Stomach (tissue), 8 donors: ENCODE measurements at regions not wholly inside any gene's neighbourhood (a gene's known extent, or its start where the extent isn't known, plus 50 kb on each side); places are given as distances from the start of the nearest gene placed in this dataset.

Source experiments
- DNase-seq, 2 donors: peaks; one replicate each; pipeline versions ENCODE4 v3.0.0 to v3.0.0-alpha.2; 2013 to 2019
- H3K27ac ChIP-seq, 5 donors: fragments of 200-600 bp in 4 of 5; sonication (generic) in 4 of 5; one replicate each; pipeline ENCODE4 v1.5.1; 2013 to 2019; ENCODE audit warnings: mild to moderate bottlenecking in 1 of 5, moderate library complexity in 1 of 5
- H3K27me3 ChIP-seq, 3 donors: fragments of 200-600 bp; sonication (generic); one replicate each; pipeline ENCODE4 v1.5.1; 2017 to 2019; ENCODE audit warnings: mixed run types in 1 of 3
- H3K36me3 ChIP-seq, 4 donors: fragments of 200-600 bp; sonication (generic); 1 replicate in 3 of 4; 2 replicates in 1 of 4; pipeline ENCODE4 v1.5.1; 2016 to 2019
- H3K4me1 ChIP-seq, 4 donors: fragments of 200-600 bp; sonication (generic); one replicate each; pipeline ENCODE4 v1.5.1; 2016 to 2019
- H3K4me3 ChIP-seq, 4 donors: fragments of 200-600 bp; sonication (generic) in 3 of 4; one replicate each; pipeline ENCODE4 v1.5.1; 2016 to 2019; ENCODE audit warnings: mild to moderate bottlenecking in 1 of 4
- H3K9me3 ChIP-seq, 4 donors: fragments of 200-600 bp; sonication (generic); one replicate each; pipeline ENCODE4 v1.5.1; 2016 to 2019
- CTCF ChIP-seq, 7 experiments: fragments of 450-650 bp in 4 of 7; fragments of 200-600 bp in 3 of 7; sonication (generic) in 3 of 7; IDR thresholded peaks; one replicate each; pipeline ENCODE4 v1.5.1; 2016 to 2019; ENCODE audit warnings: antibody characterized with exemption in 7 of 7, control low read depth in 2 of 7, mild to moderate bottlenecking in 1 of 7
- EP300 ChIP-seq: sonication (generic); formaldehyde crosslinking; IDR thresholded peaks from one replicate; pipeline ENCODE4 v1.6.1; 2017; ENCODE audit warnings: antibody characterized with exemption
- POLR2A ChIP-seq, 4 donors: fragments of 450-650 bp; IDR thresholded peaks; one replicate each; pipeline ENCODE4 v1.6.1; 2016; ENCODE audit warnings: antibody characterized with exemption in 4 of 4, control low read depth in 2 of 4, mild to moderate bottlenecking in 1 of 4, moderate library complexity in 1 of 4
- POLR2AphosphoS5 ChIP-seq, 3 donors: sonication (generic); formaldehyde crosslinking; IDR thresholded peaks; one replicate each; pipeline ENCODE4 v1.6.1; 2016; ENCODE audit warnings: antibody characterized with exemption in 3 of 3
- WGBS, 5 donors: extraction: QIAGEN DNeasy Blood & Tissue Kit in 3 of 5; methylation state at CpG; one replicate each; pipeline versions ENCODE4 v1.1.5 to v1.1.7; 2013 to 2018; 5-methylcytosine and 5-hydroxymethylcytosine counted together
- intact Hi-C: fragments of 100-400 bp; cut with DNase I; formaldehyde crosslinking; loops from one replicate; pipeline ENCODE4 v1.15.1; 2023; ENCODE audit warnings: low total_unique reads
- donor health status: healthy with polysubstance abuse.
- donor health status: Bipolar disorder and iron deficiency.
- donor health status: healthy.

- Histone ChIP-seq H3K27me3 (no peaks in the 10 kb centered on the region), H3K9me3 (peaks cover 0 to 18% (median 2%) of the 10 kb centered on the region in 4 donors), H3K36me3 (no peaks in the 10 kb centered on the region), H3K4me3 (no peak overlapping the region), H3K4me1 (no peaks in the 10 kb centered on the region), H3K27ac (no peak overlapping the region)
- TF ChIP-seq POLR2A (IDR thresholded peaks at IDR 0.05) (no peak), POLR2AphosphoS5 (IDR thresholded peaks at IDR 0.05) (no peak), CTCF (IDR thresholded peaks at IDR 0.05) (no peak), EP300 (no peak)
- intact Hi-C loops: no loop called here
- DNase-seq: no peak
- 78 to 93% (median 89%) methylated on average over 1 of the region's 1 CpG for WGBS, 5 donors
These were observed 402.9 kb downstream of the TGFB2 start for GRCh38 chr1:218748071-218748470.

- DNase-seq: no peak
- H3K27me3 ChIP-seq: no peaks in the 10 kb centered on the region
- H3K27ac ChIP-seq: no peak overlapping the region
- TF ChIP-seq EP300 (no peak), CTCF (IDR thresholded peaks at IDR 0.05) (no peak), POLR2A (IDR thresholded peaks at IDR 0.05) (no peak), POLR2AphosphoS5 (IDR thresholded peaks at IDR 0.05) (no peak)
- H3K9me3 ChIP-seq: peaks cover 0 to 28% (median 6%) of the 10 kb centered on the region in 4 donors
- H3K36me3 ChIP-seq: no peaks in the 10 kb centered on the region
- no peak overlapping the region for H3K4me3 ChIP-seq
- intact Hi-C loops: no loop called here
- no peaks in the 10 kb centered on the region for H3K4me1 ChIP-seq
- WGBS, 5 donors: 94 to 98% (median 96%) methylated on average over 14 to 16 of the region's 16 CpGs
These were observed 405.3 kb downstream of the TGFB2 start for GRCh38 chr1:218750216-218750970.

- H3K4me1 ChIP-seq: no peaks in the 10 kb centered on the region
- H3K27ac ChIP-seq: no peak overlapping the region
- H3K9me3 ChIP-seq: peaks cover 0 to 22% (median 4%) of the 10 kb centered on the region in 4 donors
- no peak for TF ChIP-seq CTCF (IDR thresholded peaks at IDR 0.05)
- TF ChIP-seq POLR2A (IDR thresholded peaks at IDR 0.05): no peak
- no peak for TF ChIP-seq POLR2AphosphoS5 (IDR thresholded peaks at IDR 0.05)
- no peak for TF ChIP-seq EP300
- 89 to 94% (median 93%) methylated on average over 12 of the region's 12 CpGs for WGBS, 5 donors
- no peaks in the 10 kb centered on the region for H3K27me3 ChIP-seq
- H3K4me3 ChIP-seq: no peak overlapping the region
- DNase-seq: no peak
- intact Hi-C loops: no loop called here
- no peaks in the 10 kb centered on the region for H3K36me3 ChIP-seq
These were observed 406.2 kb downstream of the TGFB2 start for GRCh38 chr1:218751208-218751948.

- DNase-seq: no peak
- no peaks in the 10 kb centered on the region for H3K4me1 ChIP-seq
- TF ChIP-seq POLR2A (IDR thresholded peaks at IDR 0.05) (no peak), POLR2AphosphoS5 (IDR thresholded peaks at IDR 0.05) (no peak), EP300 (no peak)
- H3K27me3 ChIP-seq: no peaks in the 10 kb centered on the region
- no peaks in the 10 kb centered on the region for H3K36me3 ChIP-seq
- 51 to 74% (median 56%) methylated on average over 3 of the region's 3 CpGs for WGBS, 5 donors
- H3K9me3 ChIP-seq: peaks cover 0 to 22% (median 4%) of the 10 kb centered on the region in 4 donors
- intact Hi-C loops: no loop called here
- no peak overlapping the region for H3K27ac ChIP-seq
- H3K4me3 ChIP-seq: no peak overlapping the region
These were observed 407.0 kb downstream of the TGFB2 start for GRCh38 chr1:218752126-218752525.
